HepG2 (cell line): ENCODE measurements at regions not wholly inside any gene's neighbourhood (a gene's known extent, or its start where the extent isn't known, plus 50 kb on each side); places are given as distances from the start of the nearest gene placed in this dataset.

Experiments used
- NFYC ChIP-seq: IDR thresholded peaks from 2 replicates; pipeline ENCODE4 v1.6.1; 2016; ENCODE audit warnings: missing genetic modification reagents, missing compliant biosample characterization
- NRL ChIP-seq: sonication (generic); formaldehyde crosslinking; IDR thresholded peaks from 2 replicates; pipeline ENCODE4 v1.5.0; 2020; ENCODE audit warnings: missing genetic modification reagents, mild to moderate bottlenecking, moderate library complexity, borderline replicate concordance
- PITX1 ChIP-seq: sonication (generic); formaldehyde crosslinking; IDR thresholded peaks from 2 replicates; pipeline ENCODE4 v1.5.1; 2020; ENCODE audit warnings: mild to moderate bottlenecking, missing genetic modification reagents
- SMC3 ChIP-seq: IDR thresholded peaks from 2 replicates; pipeline ENCODE4 v1.6.1; 2011; ENCODE audit warnings: low read length, improper control_type of control experiment
- ZBTB20 ChIP-seq: sonication (generic); formaldehyde crosslinking; IDR thresholded peaks from 2 replicates; pipeline ENCODE4 v1.8.1; 2023; ENCODE audit warnings: missing genetic modification reagents, low read depth, mild to moderate bottlenecking, borderline replicate concordance
- ZFP90 ChIP-seq: sonication (generic); formaldehyde crosslinking; IDR thresholded peaks from 2 replicates; pipeline ENCODE4 v1.8.0; 2022; ENCODE audit warnings: missing genetic modification reagents, mild to moderate bottlenecking, inconsistent platforms, borderline replicate concordance
- ZNF138 ChIP-seq: sonication (generic); formaldehyde crosslinking; IDR thresholded peaks from 2 replicates; pipeline ENCODE4 v1.5.0; 2020; ENCODE audit warnings: mild to moderate bottlenecking, low read depth, missing genetic modification reagents
- ZNF17 ChIP-seq: sonication (generic); formaldehyde crosslinking; IDR thresholded peaks from 2 replicates; pipeline ENCODE4 v1.5.0; 2020; ENCODE audit warnings: mild to moderate bottlenecking, missing genetic modification reagents
- ZNF24 ChIP-seq: fragments of 450-650 bp; IDR thresholded peaks from 2 replicates; pipeline ENCODE4 v1.6.1; 2017; ENCODE audit warnings: antibody characterized with exemption, mild to moderate bottlenecking
- ZNF33A ChIP-seq: sonication (generic); formaldehyde crosslinking; IDR thresholded peaks from 2 replicates; pipeline ENCODE4 v1.5.1; 2020; ENCODE audit warnings: missing genetic modification reagents, mild to moderate bottlenecking, moderate library complexity, borderline replicate concordance
- ZNF510 ChIP-seq: sonication (generic); formaldehyde crosslinking; IDR thresholded peaks from 2 replicates; pipeline ENCODE4 v1.4.0; 2020; ENCODE audit warnings: low read depth, mild to moderate bottlenecking, missing genetic modification reagents
- TF ChIP-seq, protein P1 (sequence below): sonication (generic); formaldehyde crosslinking; IDR thresholded peaks from 2 replicates; pipeline ENCODE4 v1.5.0; 2020; ENCODE audit warnings: missing genetic modification reagents
- TF ChIP-seq, protein P2 (sequence below): IDR thresholded peaks from 2 replicates; pipeline ENCODE4 v1.6.1; 2016; ENCODE audit warnings: low read depth, control low read depth
- TF ChIP-seq, protein P3 (sequence below): IDR thresholded peaks from 2 replicates; pipeline ENCODE4 v1.6.1; 2016
- TF ChIP-seq, protein P4 (sequence below): sonication (generic); formaldehyde crosslinking; IDR thresholded peaks from 2 replicates; pipeline ENCODE4 v1.8.0; 2022; ENCODE audit warnings: missing genetic modification reagents, mild to moderate bottlenecking, moderate library complexity, borderline replicate concordance
- TF ChIP-seq, protein P5 (sequence below): sonication (generic); formaldehyde crosslinking; IDR thresholded peaks from 2 replicates; pipeline ENCODE4 v1.4.0; 2020; ENCODE audit warnings: missing genetic modification reagents, borderline replicate concordance
- TF ChIP-seq, protein P6 (sequence below): sonication (generic); formaldehyde crosslinking; IDR thresholded peaks from 2 replicates; pipeline ENCODE4 v1.5.0; 2020; ENCODE audit warnings: missing genetic modification reagents, mild to moderate bottlenecking, borderline replicate concordance

DNA sequence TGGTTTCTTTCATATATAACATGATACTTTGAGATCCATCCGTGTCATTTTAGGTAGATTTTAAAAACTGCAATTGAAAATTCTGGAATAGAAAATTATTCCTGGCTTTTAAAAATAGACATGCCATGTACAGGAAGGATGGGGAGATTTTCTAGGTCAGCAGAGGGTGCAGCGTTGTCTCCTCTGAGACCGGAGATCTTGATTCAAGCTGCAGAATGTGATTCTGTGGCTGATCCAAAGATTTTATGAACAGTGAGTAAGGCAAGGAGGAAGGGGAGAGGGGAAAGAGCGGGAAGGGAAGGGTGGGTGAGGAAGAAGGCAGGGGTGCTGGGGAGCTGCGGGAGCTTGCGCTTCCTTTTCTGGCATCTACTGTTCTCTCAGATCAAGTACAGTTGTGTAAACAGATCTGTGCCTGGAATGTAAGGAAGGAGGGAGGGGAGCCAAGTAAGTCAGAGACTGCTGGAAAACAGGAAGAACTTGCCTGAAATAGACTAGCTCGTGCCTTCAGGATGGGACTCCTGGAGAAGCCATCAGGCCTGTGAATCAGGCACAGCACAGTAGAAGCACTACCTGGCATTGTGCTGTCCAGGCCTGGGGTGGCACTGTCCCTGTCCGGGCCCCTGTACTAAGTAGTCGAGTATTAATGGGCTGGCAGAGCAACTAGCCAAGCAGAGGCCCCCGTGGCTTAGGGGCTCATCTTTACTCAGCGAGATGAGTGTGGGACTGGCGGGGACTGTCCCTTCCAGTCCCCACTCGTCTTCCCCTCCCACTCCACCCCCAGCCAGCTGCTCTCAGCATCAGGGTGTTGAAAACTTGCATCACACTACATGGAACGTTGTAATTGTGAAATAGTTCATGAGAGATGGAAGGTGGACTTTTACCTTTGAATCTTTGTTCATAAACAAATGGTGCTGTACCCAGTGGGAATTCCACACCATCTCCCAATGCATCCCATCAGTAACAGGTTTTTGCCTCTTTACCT lies 163.5 kb downstream of the UXS1 start (continued):
- TF ChIP-seq, protein P1, sequence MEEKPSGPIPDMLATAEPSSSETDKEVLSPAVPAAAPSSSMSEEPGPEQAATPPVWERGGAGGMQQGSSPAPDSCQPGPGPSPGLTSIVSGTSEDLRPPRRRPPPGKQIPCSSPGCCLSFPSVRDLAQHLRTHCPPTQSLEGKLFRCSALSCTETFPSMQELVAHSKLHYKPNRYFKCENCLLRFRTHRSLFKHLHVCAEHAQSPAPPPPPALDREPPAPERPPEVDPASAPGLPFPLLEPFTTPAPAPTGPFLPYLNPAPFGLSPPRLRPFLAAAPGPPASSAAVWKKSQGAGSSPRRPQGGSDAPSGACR, result peak; percentile 82; the same call in 1 of the 2 replicates
- TF ChIP-seq, protein P2, sequence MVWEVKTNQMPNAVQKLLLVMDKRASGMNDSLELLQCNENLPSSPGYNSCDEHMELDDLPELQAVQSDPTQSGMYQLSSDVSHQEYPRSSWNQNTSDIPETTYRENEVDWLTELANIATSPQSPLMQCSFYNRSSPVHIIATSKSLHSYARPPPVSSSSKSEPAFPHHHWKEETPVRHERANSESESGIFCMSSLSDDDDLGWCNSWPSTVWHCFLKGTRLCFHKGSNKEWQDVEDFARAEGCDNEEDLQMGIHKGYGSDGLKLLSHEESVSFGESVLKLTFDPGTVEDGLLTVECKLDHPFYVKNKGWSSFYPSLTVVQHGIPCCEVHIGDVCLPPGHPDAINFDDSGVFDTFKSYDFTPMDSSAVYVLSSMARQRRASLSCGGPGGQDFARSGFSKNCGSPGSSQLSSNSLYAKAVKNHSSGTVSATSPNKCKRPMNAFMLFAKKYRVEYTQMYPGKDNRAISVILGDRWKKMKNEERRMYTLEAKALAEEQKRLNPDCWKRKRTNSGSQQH, result peak; percentile 80; the same call in 1 of the 2 replicates
- TF ChIP-seq ZNF17 (CRISPR knock-in tag) (no peak), ZFP90 (CRISPR knock-in tag) (0 out of 2 replicates have a peak, but pooled peaks have one; percentile 73), ZBTB20 (CRISPR knock-in tag) (peak; percentile 53; the same call in 1 of the 2 replicates), PITX1 (peak; percentile 85; the same call in 1 of the 2 replicates), ZNF510 (CRISPR knock-in tag) (no peak), ZNF24 (peak; percentile 49; the same call in 1 of the 2 replicates), SMC3 (peak; percentile 53; the same call in 1 of the 2 replicates), ZNF33A (CRISPR knock-in tag) (no peak), NRL (CRISPR knock-in tag) (0 out of 2 replicates have a peak, but pooled peaks have one; percentile 31), ZNF138 (no peak), NFYC (CRISPR knock-in tag) (0 out of 2 replicates have a peak, but pooled peaks have one; percentile 31)
- TF ChIP-seq, protein P3, sequence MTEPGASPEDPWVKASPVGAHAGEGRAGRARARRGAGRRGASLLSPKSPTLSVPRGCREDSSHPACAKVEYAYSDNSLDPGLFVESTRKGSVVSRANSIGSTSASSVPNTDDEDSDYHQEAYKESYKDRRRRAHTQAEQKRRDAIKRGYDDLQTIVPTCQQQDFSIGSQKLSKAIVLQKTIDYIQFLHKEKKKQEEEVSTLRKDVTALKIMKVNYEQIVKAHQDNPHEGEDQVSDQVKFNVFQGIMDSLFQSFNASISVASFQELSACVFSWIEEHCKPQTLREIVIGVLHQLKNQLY (CRISPR knock-in tag), result peak; percentile 87
- TF ChIP-seq, protein P4, sequence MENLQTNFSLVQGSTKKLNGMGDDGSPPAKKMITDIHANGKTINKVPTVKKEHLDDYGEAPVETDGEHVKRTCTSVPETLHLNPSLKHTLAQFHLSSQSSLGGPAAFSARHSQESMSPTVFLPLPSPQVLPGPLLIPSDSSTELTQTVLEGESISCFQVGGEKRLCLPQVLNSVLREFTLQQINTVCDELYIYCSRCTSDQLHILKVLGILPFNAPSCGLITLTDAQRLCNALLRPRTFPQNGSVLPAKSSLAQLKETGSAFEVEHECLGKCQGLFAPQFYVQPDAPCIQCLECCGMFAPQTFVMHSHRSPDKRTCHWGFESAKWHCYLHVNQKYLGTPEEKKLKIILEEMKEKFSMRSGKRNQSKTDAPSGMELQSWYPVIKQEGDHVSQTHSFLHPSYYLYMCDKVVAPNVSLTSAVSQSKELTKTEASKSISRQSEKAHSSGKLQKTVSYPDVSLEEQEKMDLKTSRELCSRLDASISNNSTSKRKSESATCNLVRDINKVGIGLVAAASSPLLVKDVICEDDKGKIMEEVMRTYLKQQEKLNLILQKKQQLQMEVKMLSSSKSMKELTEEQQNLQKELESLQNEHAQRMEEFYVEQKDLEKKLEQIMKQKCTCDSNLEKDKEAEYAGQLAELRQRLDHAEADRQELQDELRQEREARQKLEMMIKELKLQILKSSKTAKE, result 0 out of 2 replicates have a peak, but pooled peaks have one; percentile 59
- TF ChIP-seq, protein P5, sequence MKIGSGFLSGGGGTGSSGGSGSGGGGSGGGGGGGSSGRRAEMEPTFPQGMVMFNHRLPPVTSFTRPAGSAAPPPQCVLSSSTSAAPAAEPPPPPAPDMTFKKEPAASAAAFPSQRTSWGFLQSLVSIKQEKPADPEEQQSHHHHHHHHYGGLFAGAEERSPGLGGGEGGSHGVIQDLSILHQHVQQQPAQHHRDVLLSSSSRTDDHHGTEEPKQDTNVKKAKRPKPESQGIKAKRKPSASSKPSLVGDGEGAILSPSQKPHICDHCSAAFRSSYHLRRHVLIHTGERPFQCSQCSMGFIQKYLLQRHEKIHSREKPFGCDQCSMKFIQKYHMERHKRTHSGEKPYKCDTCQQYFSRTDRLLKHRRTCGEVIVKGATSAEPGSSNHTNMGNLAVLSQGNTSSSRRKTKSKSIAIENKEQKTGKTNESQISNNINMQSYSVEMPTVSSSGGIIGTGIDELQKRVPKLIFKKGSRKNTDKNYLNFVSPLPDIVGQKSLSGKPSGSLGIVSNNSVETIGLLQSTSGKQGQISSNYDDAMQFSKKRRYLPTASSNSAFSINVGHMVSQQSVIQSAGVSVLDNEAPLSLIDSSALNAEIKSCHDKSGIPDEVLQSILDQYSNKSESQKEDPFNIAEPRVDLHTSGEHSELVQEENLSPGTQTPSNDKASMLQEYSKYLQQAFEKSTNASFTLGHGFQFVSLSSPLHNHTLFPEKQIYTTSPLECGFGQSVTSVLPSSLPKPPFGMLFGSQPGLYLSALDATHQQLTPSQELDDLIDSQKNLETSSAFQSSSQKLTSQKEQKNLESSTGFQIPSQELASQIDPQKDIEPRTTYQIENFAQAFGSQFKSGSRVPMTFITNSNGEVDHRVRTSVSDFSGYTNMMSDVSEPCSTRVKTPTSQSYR (CRISPR knock-in tag), result peak; percentile 96
- TF ChIP-seq, protein P6, sequence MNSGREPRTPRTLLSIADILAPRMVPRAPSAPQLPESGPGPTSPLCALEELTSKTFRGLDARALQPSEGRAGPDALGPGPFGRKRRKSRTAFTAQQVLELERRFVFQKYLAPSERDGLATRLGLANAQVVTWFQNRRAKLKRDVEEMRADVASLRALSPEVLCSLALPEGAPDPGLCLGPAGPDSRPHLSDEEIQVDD (CRISPR knock-in tag), result no peak
